EL (cell line): ENCODE measurements at regions not wholly inside any gene's neighbourhood (a gene's known extent, or its start where the extent isn't known, plus 50 kb on each side); places are given as distances from the start of the nearest gene placed in this dataset.

Experiments
- DNase-seq: peaks from one replicate; pipeline ENCODE4 v3.0.0-alpha.2; 2016

DNA sequence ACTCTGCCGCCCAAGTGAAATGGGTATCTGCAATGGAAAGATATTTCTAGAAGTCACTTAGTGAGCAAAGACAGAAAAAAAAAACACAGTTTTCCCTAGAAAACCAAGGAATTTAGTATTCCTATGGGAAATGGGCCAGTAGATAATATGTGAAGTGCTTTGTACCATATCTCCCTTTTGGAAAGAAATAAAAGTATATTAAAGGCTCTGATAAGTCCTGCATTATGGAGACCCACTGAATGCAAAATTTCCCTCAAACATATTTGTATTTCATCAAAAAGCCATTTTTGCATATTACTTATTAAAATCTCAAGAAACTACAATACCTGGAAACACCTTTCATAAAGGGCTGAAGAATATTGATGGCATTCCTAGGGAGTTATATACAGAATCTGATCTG, 51.6 kb upstream of the DYNLRB2 start:
- no peak for DNase-seq

DNA sequence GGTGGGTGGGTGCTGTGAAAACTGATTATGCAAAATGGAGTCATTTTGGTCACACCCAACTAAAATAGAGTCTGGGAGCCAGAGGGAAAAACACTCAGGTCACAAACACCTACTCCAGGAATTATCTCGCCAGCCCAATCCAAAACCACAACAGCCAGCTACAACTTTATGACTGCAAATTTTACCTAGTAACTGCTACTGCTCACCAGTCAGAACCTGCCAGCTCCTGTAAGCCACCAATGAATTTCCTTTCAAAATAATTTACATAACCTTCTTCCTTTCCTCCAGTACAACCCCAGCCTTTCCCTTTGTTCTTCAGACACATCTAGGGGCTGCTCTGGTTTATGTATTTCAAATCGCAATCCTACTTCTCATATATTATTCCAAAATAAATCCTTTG, 52.6 kb upstream of the DYNLRB2 start:
- DNase-seq: no peak

GRCh38 chr16:80480664-80481063, 60.1 kb upstream of the DYNLRB2 start:
- no peak for DNase-seq

DNA sequence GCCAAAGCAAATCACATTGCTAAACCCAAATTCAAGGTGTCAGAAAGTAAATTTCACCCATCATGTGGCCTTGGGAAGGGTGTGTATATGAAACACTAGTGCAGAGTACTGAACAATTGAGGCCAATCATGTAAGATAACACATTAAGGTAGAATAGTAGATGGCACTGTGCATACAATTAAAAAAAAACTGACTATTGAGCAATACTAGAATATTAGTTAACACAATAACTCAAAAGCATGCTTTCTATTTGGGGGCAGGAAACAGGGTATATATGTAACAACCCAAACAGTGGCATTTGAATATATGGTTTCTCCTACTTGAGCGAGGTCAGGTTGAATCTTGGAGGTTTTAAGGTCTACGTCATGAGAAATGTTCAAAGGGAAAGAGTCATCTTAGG, 63.0 kb upstream of the DYNLRB2 start:
- DNase-seq: no peak

GRCh38 chr16:80468029-80468428, 72.8 kb upstream of the DYNLRB2 start:
- DNase-seq: no peak

DNA sequence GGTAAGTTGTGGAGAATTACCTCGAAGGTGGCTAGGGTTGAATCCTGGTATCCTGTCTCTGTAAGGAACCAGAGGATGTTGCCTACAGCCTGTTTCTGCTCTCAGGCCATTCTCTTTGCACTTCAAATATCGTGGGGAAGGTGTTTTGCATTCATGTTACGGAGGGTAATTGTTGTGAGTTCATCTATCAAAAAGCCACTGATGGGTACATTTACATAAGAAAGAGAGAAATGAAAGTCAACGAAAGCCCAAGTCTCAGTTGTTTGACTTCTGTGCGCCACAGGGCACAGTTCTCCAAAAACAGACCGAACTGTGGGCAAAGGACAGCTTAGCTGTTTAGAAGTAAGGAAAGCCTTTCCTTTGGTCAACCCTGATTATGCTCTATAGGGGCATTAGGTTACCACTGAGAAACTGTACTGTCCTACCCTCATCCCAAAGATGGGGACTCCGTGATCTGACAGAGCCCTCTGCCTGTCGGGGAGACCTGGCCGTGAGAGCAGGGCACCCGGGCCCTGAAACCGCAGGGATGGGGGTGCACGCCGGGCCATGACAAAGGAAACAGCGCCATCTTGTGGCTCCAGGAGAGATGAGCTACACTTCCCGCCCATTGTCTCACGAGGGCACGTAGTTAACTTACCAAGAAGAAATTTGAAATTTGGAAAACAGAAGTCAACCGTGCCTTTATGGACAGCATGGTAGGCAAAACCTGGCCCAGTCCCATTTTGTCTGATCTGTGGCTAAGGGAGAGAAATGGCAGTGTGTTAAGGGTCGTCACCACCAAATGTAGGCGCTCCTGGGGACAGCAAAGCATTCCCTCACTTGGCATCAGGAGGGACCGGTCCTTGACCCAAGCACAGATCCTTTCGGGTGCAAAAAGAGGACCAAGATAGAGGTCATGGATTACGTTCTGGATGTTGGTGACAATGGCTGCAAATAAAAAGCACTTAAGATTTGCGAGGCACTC, 74.5 kb upstream of the DYNLRB2 start:
- peak; percentile 45 for DNase-seq

GRCh38 chr16:80463751-80464495, 76.9 kb upstream of the DYNLRB2 start:
- DNase-seq: no peak

DNA sequence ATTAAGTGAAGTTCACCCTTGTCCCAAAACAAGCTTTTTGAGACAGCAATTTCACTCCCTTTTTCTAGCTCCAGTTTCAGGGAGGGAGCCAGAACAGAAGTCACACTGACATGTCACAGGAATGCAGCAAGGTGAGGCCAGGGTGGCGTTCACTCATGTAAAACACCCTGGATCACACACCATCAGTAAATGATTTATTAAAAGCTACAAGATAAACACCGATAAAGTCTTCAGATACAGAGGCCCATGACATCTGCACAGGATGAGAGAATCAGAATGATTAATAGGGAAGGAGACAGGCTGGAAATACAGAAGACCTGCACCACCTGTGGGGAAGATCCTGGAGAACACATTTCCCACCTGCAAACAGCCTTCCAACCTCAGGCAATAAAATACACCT, 77.5 kb upstream of the DYNLRB2 start:
- no peak for DNase-seq

- DNase-seq: no peak
Measured at GRCh38 chr16:80462917-80463316, 77.9 kb upstream of the DYNLRB2 start.

GRCh38 chr16:80460988-80461387, 79.8 kb upstream of the DYNLRB2 start:
- DNase-seq: no peak

GRCh38 chr16:80459966-80460365, 80.8 kb upstream of the DYNLRB2 start:
- no peak for DNase-seq

DNA sequence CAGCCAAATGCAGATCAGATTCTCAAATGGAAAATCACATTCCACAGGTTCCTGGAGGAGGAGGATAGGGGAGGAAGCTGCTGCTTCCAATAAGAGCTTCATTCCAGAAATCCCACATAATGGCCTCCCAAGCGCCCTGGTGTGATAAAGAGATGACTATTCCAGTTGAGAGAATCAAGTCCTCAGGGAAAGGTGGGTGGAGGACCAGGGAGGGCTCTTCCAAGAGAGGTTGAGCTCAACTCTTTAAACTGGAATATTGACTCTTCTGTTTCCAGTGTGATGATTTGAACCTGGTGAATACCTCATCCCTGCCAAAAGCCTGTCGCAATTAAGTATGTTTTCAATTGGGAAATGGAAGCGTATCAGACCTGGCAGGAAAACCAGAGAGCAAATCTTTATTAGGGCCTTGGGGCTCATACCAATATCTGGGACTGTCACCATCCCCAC, 81.4 kb upstream of the DYNLRB2 start:
- DNase-seq: no peak

DNA sequence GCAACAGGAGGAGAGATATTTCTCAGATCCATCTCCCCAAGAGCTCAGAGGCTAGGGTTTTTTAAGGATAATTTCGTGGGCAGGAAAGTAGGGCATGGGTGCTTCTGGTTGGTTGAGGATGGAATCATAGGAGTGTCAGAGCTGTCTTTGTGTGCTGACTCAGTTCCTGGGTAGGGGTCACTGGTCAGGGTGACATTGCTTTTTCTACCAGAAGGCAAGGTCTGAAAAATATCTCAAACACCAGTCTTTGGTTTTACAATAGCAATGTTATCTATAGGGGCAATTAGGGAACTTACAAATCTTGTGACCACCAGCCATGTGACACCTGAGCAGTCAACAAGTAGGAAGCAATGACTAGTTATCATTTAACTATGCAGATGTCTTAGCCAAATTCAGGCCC, 82.9 kb upstream of the DYNLRB2 start:
- no peak for DNase-seq

- no peak for DNase-seq
Measured at GRCh38 chr16:80454802-80455201, 86.0 kb upstream of the DYNLRB2 start.

DNA sequence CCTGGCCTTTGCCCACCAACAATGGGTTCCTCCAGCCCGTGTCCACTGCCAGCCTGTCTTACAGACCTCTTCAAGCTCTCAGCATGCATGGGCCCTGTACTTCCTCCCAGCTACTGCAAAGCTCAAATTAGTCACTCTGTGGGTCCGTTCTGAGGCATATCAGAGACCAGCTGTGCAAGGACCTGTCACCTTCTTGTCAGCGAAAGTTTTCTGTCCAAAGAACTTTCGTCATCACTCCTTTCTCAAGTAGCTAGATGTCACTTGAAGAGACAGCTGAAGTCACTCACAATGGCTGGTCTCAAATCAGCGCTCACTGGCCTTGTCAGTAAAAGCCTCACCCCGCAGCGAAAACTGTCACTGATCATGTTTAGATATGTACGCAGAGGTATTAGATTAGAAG, 91.4 kb upstream of the DYNLRB2 start:
- no peak for DNase-seq

DNA sequence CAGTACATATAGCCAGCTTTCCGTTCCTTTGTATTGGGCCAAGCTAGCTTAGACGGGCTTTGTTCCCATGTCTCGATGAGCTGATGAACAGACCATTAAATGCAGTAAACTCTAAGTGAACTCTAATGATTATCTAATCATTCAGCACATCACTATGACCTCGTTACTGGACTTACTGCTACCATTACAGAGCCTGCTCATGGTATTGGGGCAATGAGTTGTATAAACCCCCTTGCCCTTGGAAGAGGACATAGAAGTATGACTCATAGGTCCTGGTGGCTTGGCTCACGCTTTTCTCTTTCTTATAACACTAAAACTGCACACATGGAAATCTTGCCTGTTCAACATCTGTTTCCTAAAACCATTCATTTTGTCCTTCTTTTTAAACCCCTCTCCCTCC, 93.6 kb upstream of the DYNLRB2 start:
- DNase-seq: no peak

- no peak for DNase-seq
Measured at GRCh38 chr16:80442779-80443178, 98.0 kb upstream of the DYNLRB2 start.

DNA sequence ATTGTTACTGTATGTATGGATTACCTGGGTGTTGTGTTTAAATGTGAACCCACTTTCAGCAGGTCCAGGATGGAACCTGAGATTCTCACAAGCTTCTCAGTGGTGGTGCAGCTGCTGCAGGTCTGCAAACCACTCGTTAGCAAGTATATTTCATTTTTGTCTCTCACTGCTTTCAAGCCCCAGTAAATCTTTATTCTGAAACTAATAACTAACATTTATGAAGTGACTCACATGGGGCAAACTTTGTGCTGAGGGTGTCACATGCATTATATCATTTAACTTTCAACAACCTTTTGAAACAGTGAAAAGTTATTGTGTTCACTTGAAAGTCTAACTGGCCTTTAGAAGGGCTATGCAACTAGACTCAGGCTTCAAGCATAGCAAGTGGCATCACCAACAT, 98.9 kb upstream of the DYNLRB2 start:
- DNase-seq: no peak

- DNase-seq: no peak
Measured at GRCh38 chr16:80440667-80441066, 100.1 kb upstream of the DYNLRB2 start.

DNA sequence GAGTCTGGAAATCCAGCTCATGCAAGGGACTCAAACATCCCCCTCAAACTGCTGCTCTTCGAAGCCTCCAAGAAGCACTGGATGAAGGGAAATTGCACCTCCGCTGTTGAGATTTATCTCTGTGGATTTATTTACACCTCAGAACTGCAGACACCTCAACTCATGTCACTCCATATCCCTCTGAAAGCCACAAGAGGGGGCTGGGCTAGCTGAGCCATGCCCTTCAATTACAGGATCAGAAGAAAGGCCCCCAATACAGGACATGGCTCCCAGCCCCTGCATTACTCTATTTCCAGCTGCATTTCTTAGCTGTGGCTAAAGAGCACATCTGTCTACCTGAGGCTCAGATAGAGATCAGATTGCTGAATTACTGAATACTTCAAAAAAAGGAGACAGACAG, 103.1 kb upstream of the DYNLRB2 start:
- no peak for DNase-seq

GRCh38 chr16:80436510-80436909, 104.3 kb upstream of the DYNLRB2 start:
- DNase-seq: no peak

GRCh38 chr16:80433623-80434022, 107.2 kb upstream of the DYNLRB2 start:
- DNase-seq: no peak

- DNase-seq: no peak
Measured at GRCh38 chr16:80427795-80428194, 113.0 kb upstream of the DYNLRB2 start.
